ENCODE measurements at regions not wholly inside any gene's neighbourhood (a gene's known extent, or its start where the extent isn't known, plus 50 kb on each side); places are given as distances from the start of the nearest gene placed in this dataset.

DNA sequence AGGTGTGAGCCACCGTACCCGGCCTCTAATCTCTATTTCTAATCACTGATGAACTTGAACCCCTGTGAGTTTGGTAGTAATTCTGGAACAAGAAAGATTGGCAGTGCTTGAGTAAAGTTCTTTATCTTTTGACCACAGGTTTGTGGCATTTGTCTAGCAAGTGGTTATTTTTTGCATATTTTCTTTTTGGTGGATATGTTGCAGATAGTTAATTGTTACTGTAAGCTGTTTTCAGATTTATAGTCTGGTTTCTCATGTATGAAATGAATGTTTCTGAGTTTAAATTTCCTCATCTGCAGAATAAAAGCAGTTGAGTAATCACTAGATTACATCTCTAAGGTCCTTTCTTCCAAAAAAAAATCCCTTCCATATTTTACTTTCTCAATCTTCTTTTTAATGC is 105.2 kb downstream of the GASK1B start (continued):
- no peak for TF ChIP-seq ZBTB44 (tag by site-specific recombination; IDR thresholded peaks at IDR 0.05)
- no peak for TF ChIP-seq ZNF585B (tag by site-specific recombination; IDR thresholded peaks at IDR 0.05)
- TF ChIP-seq ZNF23 (tag by site-specific recombination; IDR thresholded peaks at IDR 0.05; ENCODE audit: borderline replicate concordance), result no peak
- no peak for TF ChIP-seq ZNF555 (tag by site-specific recombination; conservative IDR thresholded peaks at IDR 0.05)
- TF ChIP-seq ZNF561 (tag by site-specific recombination; IDR thresholded peaks at IDR 0.05; ENCODE audit: borderline replicate concordance), result no peak
- no peak for TF ChIP-seq FEZF1 (tag by site-specific recombination; IDR thresholded peaks at IDR 0.05)
- TF ChIP-seq, protein P1, sequence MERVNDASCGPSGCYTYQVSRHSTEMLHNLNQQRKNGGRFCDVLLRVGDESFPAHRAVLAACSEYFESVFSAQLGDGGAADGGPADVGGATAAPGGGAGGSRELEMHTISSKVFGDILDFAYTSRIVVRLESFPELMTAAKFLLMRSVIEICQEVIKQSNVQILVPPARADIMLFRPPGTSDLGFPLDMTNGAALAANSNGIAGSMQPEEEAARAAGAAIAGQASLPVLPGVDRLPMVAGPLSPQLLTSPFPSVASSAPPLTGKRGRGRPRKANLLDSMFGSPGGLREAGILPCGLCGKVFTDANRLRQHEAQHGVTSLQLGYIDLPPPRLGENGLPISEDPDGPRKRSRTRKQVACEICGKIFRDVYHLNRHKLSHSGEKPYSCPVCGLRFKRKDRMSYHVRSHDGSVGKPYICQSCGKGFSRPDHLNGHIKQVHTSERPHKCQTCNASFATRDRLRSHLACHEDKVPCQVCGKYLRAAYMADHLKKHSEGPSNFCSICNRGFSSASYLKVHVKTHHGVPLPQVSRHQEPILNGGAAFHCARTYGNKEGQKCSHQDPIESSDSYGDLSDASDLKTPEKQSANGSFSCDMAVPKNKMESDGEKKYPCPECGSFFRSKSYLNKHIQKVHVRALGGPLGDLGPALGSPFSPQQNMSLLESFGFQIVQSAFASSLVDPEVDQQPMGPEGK (tag by site-specific recombination; IDR thresholded peaks at IDR 0.05), result no peak
- no peak for TF ChIP-seq ZNF658 (tag by site-specific recombination; IDR thresholded peaks at IDR 0.05)

- Histone ChIP-seq H3K9me3 (ENCODE audit: control insufficient read depth, insufficient read depth, low read depth, low read length) (no peaks in the 10 kb centered on the region), H3K4me3 (ENCODE audit: low read depth, low read length) (no peak overlapping the region), H3K27ac (ENCODE audit: extremely low read depth, low read depth, low read length) (no peak overlapping the region), H3K36me3 (ENCODE audit: control insufficient read depth in 2 of 2, insufficient read depth in 1 of 2, low read length in 2 of 2) (no peaks in the 10 kb centered on the region), H3K4me1 (ENCODE audit: control insufficient read depth, insufficient read depth, low read length) (no peaks in the 10 kb centered on the region)
- CTCF ChIA-PET, result no interaction called here
- TF ChIP-seq ZFP69B (tag by site-specific recombination; IDR thresholded peaks at IDR 0.05) (no peak), KLF7 (tag by site-specific recombination; IDR thresholded peaks at IDR 0.05; ENCODE audit: borderline replicate concordance) (no peak), REPIN1 (tag by site-specific recombination; IDR thresholded peaks at IDR 0.05; ENCODE audit: low read depth) (no peak)
- POLR2A ChIA-PET, result no interaction called here
These were observed 107.2 kb downstream of the GASK1B start for GRCh38 chr4:158065603-158066002.

DNA sequence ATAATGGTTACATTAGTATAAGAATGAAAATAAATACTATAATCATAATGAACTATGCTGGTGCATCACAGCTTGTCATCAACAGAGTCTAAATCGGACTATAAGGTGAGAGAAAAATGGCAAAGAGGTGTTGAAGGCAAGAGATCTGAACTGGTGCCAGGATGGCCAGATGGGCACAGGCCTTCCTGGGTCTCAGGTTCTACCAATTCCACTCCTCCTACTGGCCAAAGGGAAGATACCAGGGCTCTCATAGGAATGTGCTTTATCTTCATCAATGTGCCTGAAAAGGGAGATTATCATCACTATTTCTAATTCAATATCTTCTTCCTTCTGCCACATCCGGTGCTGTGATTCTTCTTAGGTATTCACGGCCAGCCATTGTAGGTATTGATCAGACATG is 107.6 kb downstream of the GASK1B start:
- Histone ChIP-seq H3K27ac (ENCODE audit: extremely low read depth, low read depth, low read length) (no peak overlapping the region), H3K36me3 (ENCODE audit: control insufficient read depth in 2 of 2, insufficient read depth in 1 of 2, low read length in 2 of 2) (no peaks in the 10 kb centered on the region), H3K4me1 (ENCODE audit: control insufficient read depth, insufficient read depth, low read length) (no peaks in the 10 kb centered on the region), H3K9me3 (ENCODE audit: control insufficient read depth, insufficient read depth, low read depth, low read length) (no peaks in the 10 kb centered on the region), H3K4me3 (ENCODE audit: low read depth, low read length) (no peak overlapping the region)
- ChIA-PET CTCF (no interaction called here), POLR2A (no interaction called here)
- no peak for TF ChIP-seq ZNF394 (tag by site-specific recombination; IDR thresholded peaks at IDR 0.05; ENCODE audit: borderline replicate concordance)
- no peak for TF ChIP-seq ZNF48 (tag by site-specific recombination; IDR thresholded peaks at IDR 0.05)
- no peak for TF ChIP-seq SCRT2 (tag by site-specific recombination; IDR thresholded peaks at IDR 0.05)
- TF ChIP-seq BCL11B (tag by site-specific recombination; IDR thresholded peaks at IDR 0.05; ENCODE audit: low read depth), result no peak
- no peak for TF ChIP-seq ZNF558 (tag by site-specific recombination; IDR thresholded peaks at IDR 0.05)
- no peak for TF ChIP-seq ZNF133 (tag by site-specific recombination; IDR thresholded peaks at IDR 0.05)
- no peak for TF ChIP-seq ZNF843 (tag by site-specific recombination; IDR thresholded peaks at IDR 0.05)
- TF ChIP-seq TSHZ1 (tag by site-specific recombination; IDR thresholded peaks at IDR 0.05; ENCODE audit: borderline replicate concordance), result no peak
- no peak for TF ChIP-seq PRDM10 (tag by site-specific recombination; IDR thresholded peaks at IDR 0.05)
- no peak for TF ChIP-seq ZNF76 (tag by site-specific recombination; IDR thresholded peaks at IDR 0.05; ENCODE audit: borderline replicate concordance, low read depth)
- TF ChIP-seq ZNF157 (tag by site-specific recombination; IDR thresholded peaks at IDR 0.05), result no peak
- no peak for TF ChIP-seq ZNF639 (tag by site-specific recombination; IDR thresholded peaks at IDR 0.05)
